NT2/D1 (cell line): ENCODE measurements at regions not wholly inside any gene's neighbourhood (a gene's known extent, or its start where the extent isn't known, plus 50 kb on each side); places are given as distances from the start of the nearest gene placed in this dataset.

Source experiments
- DNase-seq: peaks from one replicate; pipeline ENCODE4 v3.0.0-alpha.2; 2011; ENCODE audit warnings: low read depth, low spot score
- H3K27me3 ChIP-seq: 2 replicates; pipeline ENCODE4 v1.6.0; 2011; ENCODE audit warnings: mild to moderate bottlenecking; ENCODE audit not compliant: insufficient read length, insufficient read depth
- H3K36me3 ChIP-seq: 2 replicates; pipeline ENCODE4 v1.6.1; 2011; ENCODE audit warnings: mild to moderate bottlenecking, low read length, mixed read lengths; ENCODE audit not compliant: insufficient read depth, insufficient read length
- H3K4me1 ChIP-seq: 2 replicates; pipeline ENCODE4 v1.5.1; 2011; ENCODE audit not compliant: insufficient read depth, insufficient read length
- H3K4me3 ChIP-seq: 2 replicates; pipeline ENCODE4 v1.5.1; 2011; ENCODE audit warnings: low read depth; ENCODE audit not compliant: insufficient read length
- H3K9ac ChIP-seq: 2 replicates; pipeline ENCODE4 v1.6.0; 2011; ENCODE audit warnings: low read depth; ENCODE audit not compliant: insufficient read length
- H3K9me3 ChIP-seq: 2 replicates; pipeline ENCODE4 v1.5.1; 2011; ENCODE audit warnings: mild to moderate bottlenecking, low read length; ENCODE audit not compliant: insufficient read depth
- SUZ12 ChIP-seq: IDR thresholded peaks from 2 replicates; pipeline ENCODE4 v1.6.1; 2011; ENCODE audit not compliant: insufficient read length, insufficient read depth; ENCODE audit errors: extremely low read depth
- YY1 ChIP-seq: IDR thresholded peaks from 2 replicates; pipeline ENCODE4 v1.6.1; 2011; ENCODE audit not compliant: insufficient read length, insufficient read depth
- ZNF274 ChIP-seq: IDR thresholded peaks from 2 replicates; pipeline ENCODE4 v1.6.1; 2011; ENCODE audit warnings: mild to moderate bottlenecking, low read depth, low read length

GRCh38 chr18:24919181-24919797, 432.7 kb downstream of the ZNF521 start:
- Histone ChIP-seq H3K36me3 (no peaks in the 10 kb centered on the region), H3K4me3 (no peak overlapping the region), H3K9me3 (no peaks in the 10 kb centered on the region), H3K9ac (no peak overlapping the region), H3K4me1 (no peaks in the 10 kb centered on the region), H3K27me3 (no peaks in the 10 kb centered on the region)
- no peak for DNase-seq
- TF ChIP-seq YY1 = no peak
- TF ChIP-seq ZNF274 = no peak
- no peak for TF ChIP-seq SUZ12

- no peak overlapping the region for H3K9ac ChIP-seq
- TF ChIP-seq ZNF274 (no peak), YY1 (no peak), SUZ12 (no peak)
- no peak for DNase-seq
- H3K4me1 ChIP-seq = no peaks in the 10 kb centered on the region
- H3K4me3 ChIP-seq = no peak overlapping the region
- no peaks in the 10 kb centered on the region for H3K27me3 ChIP-seq
- H3K9me3 ChIP-seq = no peaks in the 10 kb centered on the region
- no peaks in the 10 kb centered on the region for H3K36me3 ChIP-seq
Observed at GRCh38 chr18:24922491-24922890, 429.5 kb downstream of the ZNF521 start.

- no peaks in the 10 kb centered on the region for H3K36me3 ChIP-seq
- no peak for DNase-seq
- no peak overlapping the region for H3K4me3 ChIP-seq
- H3K9ac ChIP-seq = no peak overlapping the region
- TF ChIP-seq SUZ12 (no peak), ZNF274 (no peak), YY1 (no peak)
- no peaks in the 10 kb centered on the region for H3K27me3 ChIP-seq
- H3K4me1 ChIP-seq = no peaks in the 10 kb centered on the region
- no peaks in the 10 kb centered on the region for H3K9me3 ChIP-seq
Observed at GRCh38 chr18:24923138-24923537, 428.8 kb downstream of the ZNF521 start.

GRCh38 chr18:24924066-24924716, 427.8 kb downstream of the ZNF521 start:
- Histone ChIP-seq H3K9me3 (no peaks in the 10 kb centered on the region), H3K27me3 (no peaks in the 10 kb centered on the region), H3K4me1 (no peaks in the 10 kb centered on the region), H3K4me3 (no peak overlapping the region), H3K36me3 (no peaks in the 10 kb centered on the region), H3K9ac (no peak overlapping the region)
- no peak for TF ChIP-seq YY1
- no peak for TF ChIP-seq ZNF274
- no peak for TF ChIP-seq SUZ12
- no peak for DNase-seq

- DNase-seq = no peak
- TF ChIP-seq ZNF274 = no peak
- H3K9ac ChIP-seq = no peak overlapping the region
- no peak overlapping the region for H3K4me3 ChIP-seq
- H3K27me3 ChIP-seq = no peaks in the 10 kb centered on the region
- no peaks in the 10 kb centered on the region for H3K9me3 ChIP-seq
- no peaks in the 10 kb centered on the region for H3K36me3 ChIP-seq
- no peaks in the 10 kb centered on the region for H3K4me1 ChIP-seq
Observed at GRCh38 chr18:24926649-24927048, 425.3 kb downstream of the ZNF521 start.

- TF ChIP-seq ZNF274 (no peak), SUZ12 (no peak), YY1 (no peak)
- Histone ChIP-seq H3K27me3 (no peaks in the 10 kb centered on the region), H3K36me3 (no peaks in the 10 kb centered on the region), H3K9ac (no peak overlapping the region), H3K4me1 (no peaks in the 10 kb centered on the region), H3K9me3 (no peaks in the 10 kb centered on the region), H3K4me3 (no peak overlapping the region)
- DNase-seq = no peak
Observed at GRCh38 chr18:24928301-24928878, 423.6 kb downstream of the ZNF521 start.

- DNase-seq = no peak
- H3K9ac ChIP-seq = no peak overlapping the region
Observed at GRCh38 chr18:24930478-24930877, 421.5 kb downstream of the ZNF521 start.

More at GRCh38 chr18:24930478-24930877, 421.5 kb downstream of the ZNF521 start:
- Histone ChIP-seq H3K4me1 (no peaks in the 10 kb centered on the region), H3K36me3 (no peaks in the 10 kb centered on the region), H3K9me3 (no peaks in the 10 kb centered on the region), H3K4me3 (no peak overlapping the region), H3K27me3 (no peaks in the 10 kb centered on the region)
- TF ChIP-seq ZNF274 (no peak), YY1 (no peak), SUZ12 (no peak)
